ENCODE measurements at regions not wholly inside any gene's neighbourhood (a gene's known extent, or its start where the extent isn't known, plus 50 kb on each side); places are given as distances from the start of the nearest gene placed in this dataset.

DNA sequence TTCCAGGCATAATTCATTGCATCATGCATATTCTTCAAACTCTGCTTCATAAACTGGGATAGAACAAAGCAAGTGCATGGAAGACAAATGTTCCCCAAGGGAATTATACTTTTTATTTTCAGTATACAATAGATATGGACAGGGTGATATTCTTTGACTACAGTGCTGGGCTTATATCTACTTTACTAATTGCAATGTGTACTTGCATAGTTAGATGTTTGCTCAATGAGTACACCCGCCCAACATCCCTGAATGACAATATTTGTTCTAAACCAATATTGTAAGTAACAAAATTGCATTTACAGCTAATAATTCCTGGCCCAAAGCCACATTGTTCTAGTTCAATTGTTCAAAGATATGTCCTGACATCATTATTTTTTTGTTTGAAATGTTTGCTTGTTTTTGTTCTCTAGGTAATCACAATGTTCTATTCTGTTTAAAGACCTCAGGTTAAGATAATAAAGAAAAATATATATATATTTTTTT, 171.4 kb downstream of the PTN start:
- intact Hi-C loops (cut with DNase I): loop anchor here (10.0 kb wide), 1 partner anchor 293 kb away; no protein-coding TSS in a partner anchor
- H3K36me3 ChIP-seq: no peaks in the 10 kb centered on the region
- DNase-seq: no peak
- no peaks in the 10 kb centered on the region for H3K27me3 ChIP-seq
- no peak overlapping the region for H3K27ac ChIP-seq
- WGBS, 2 donors: 95 to 97% methylated on average over 1 of the region's 1 CpG
- no peak overlapping the region for H3K4me3 ChIP-seq (replicated peaks in 1 of 3)
- no peaks in the 10 kb centered on the region for H3K4me1 ChIP-seq
- TF ChIP-seq POLR2A (IDR thresholded peaks at IDR 0.05): no peak
- TF ChIP-seq, protein P1, sequence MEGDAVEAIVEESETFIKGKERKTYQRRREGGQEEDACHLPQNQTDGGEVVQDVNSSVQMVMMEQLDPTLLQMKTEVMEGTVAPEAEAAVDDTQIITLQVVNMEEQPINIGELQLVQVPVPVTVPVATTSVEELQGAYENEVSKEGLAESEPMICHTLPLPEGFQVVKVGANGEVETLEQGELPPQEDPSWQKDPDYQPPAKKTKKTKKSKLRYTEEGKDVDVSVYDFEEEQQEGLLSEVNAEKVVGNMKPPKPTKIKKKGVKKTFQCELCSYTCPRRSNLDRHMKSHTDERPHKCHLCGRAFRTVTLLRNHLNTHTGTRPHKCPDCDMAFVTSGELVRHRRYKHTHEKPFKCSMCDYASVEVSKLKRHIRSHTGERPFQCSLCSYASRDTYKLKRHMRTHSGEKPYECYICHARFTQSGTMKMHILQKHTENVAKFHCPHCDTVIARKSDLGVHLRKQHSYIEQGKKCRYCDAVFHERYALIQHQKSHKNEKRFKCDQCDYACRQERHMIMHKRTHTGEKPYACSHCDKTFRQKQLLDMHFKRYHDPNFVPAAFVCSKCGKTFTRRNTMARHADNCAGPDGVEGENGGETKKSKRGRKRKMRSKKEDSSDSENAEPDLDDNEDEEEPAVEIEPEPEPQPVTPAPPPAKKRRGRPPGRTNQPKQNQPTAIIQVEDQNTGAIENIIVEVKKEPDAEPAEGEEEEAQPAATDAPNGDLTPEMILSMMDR (IDR thresholded peaks at IDR 0.05): no peak
- H3K9me3 ChIP-seq: no peaks in the 10 kb centered on the region

DNA sequence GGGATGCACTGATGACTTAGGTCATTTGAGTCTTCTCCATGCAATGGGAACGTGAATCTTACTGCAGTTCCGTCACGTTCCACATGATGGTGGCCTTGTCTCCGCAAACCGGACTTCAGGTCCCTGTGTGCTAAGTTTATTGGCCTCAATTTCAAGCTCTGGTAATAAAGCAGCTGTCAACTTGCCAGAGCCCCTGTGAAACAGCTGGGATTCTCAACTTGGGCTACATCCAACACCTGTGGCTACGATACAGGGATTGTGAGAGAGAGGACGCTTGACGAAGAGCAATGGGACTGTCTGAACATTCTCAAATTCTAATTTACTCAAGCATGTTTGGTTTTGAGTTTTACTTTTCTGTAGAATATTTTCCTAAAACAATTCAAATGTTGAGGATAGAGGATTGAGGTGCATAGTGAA, 174.2 kb downstream of the PTN start:
- 9 to 20% methylated on average over 8 of the region's 8 CpGs for WGBS, 2 donors
- intact Hi-C loops (cut with DNase I): no loop called here
- no peaks in the 10 kb centered on the region for H3K9me3 ChIP-seq
- DNase-seq: peak; percentile 70 to 74
- H3K4me3 ChIP-seq (replicated peaks in 1 of 3): no peak overlapping the region
- no peak overlapping the region for H3K27ac ChIP-seq
- TF ChIP-seq, protein P1 (IDR thresholded peaks at IDR 0.05): peak in 5 of 6 experiments; percentile 54 to 82 (median 70)
- no peak for TF ChIP-seq POLR2A (IDR thresholded peaks at IDR 0.05)
- H3K4me1 ChIP-seq: no peaks in the 10 kb centered on the region
- no peaks in the 10 kb centered on the region for H3K36me3 ChIP-seq
- no peaks in the 10 kb centered on the region for H3K27me3 ChIP-seq

DNA sequence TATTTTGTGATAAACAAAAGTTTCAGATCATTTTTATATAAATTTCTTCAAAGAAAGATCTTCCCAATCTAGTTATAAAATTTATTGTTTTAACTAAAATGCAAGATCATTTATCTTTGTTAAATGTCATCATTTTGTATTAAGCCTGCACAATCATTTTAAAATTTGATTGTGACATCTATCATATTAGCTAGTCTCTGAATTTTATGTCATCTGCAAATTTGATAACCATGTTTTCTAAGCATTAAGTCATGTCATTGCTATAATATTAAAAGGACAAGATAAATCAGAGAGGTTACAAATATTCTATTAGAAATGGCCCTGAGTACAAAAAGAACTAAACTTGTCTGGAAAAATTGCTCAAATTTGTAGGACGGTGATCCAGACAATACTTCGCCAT, 175.9 kb downstream of the PTN start:
- intact Hi-C loops (cut with DNase I): no loop called here
- Histone ChIP-seq H3K9me3 (no peaks in the 10 kb centered on the region), H3K4me1 (no peaks in the 10 kb centered on the region), H3K27me3 (no peaks in the 10 kb centered on the region), H3K36me3 (no peaks in the 10 kb centered on the region), H3K4me3 (replicated peaks in 1 of 3) (no peak overlapping the region), H3K27ac (no peak overlapping the region)
- DNase-seq: no peak
- TF ChIP-seq, protein P1 (IDR thresholded peaks at IDR 0.05): no peak
- no peak for TF ChIP-seq POLR2A (IDR thresholded peaks at IDR 0.05)
- 93 to 96% methylated on average over 2 of the region's 2 CpGs for WGBS, 2 donors

DNA sequence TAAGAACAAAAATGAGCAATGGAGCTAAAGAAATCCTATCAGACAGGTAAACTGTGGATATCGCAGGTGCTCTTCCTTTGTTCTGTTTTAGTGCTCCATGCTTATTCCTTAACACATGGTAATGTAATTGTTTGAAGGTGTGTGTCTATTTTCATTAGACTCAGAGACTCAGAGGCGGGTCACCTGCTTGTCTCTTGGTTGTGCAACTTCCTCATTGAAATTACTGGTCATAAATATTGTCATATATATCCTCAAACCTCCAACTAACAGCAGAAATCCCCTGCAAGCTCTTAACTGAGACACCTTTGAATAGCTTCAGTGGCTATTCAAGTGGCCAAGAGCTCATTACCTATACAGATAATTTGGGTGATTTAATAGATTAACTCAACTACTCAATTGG, 177.2 kb downstream of the PTN start:
- H3K27ac ChIP-seq: no peak overlapping the region
- intact Hi-C loops (cut with DNase I): no loop called here
- no peaks in the 10 kb centered on the region for H3K36me3 ChIP-seq
- no peaks in the 10 kb centered on the region for H3K9me3 ChIP-seq
- no peaks in the 10 kb centered on the region for H3K4me1 ChIP-seq
- no peaks in the 10 kb centered on the region for H3K27me3 ChIP-seq
- 80 to 84% methylated on average over 2 of the region's 2 CpGs for WGBS, 2 donors
- H3K4me3 ChIP-seq (replicated peaks in 1 of 3): no peak overlapping the region
- TF ChIP-seq, protein P1 (IDR thresholded peaks at IDR 0.05): no peak
- no peak for TF ChIP-seq POLR2A (IDR thresholded peaks at IDR 0.05)
- no peak for DNase-seq

DNA sequence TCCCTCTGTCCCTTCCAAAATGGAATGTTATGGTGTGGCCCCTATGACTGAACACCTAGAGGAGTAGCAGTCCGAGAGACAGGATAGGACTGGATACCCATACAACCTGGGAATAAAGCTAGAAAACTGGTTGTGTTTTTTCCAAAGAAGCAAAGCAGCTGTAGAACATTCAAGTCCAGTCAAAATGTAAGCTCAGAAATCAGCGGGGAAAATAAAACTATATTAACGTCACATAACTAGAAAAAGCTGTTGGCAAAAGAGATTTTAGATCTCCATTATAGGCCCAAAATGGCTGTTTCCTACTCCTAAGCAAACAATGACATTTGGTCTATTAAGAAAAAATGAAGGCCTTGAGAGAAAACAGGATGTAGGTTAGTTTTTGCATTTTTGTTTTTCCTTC, 177.7 kb downstream of the PTN start:
- 85 to 89% methylated on average over 3 of the region's 3 CpGs for WGBS, 2 donors
- intact Hi-C loops (cut with DNase I): no loop called here
- TF ChIP-seq, protein P1 (IDR thresholded peaks at IDR 0.05): no peak
- no peak for TF ChIP-seq POLR2A (IDR thresholded peaks at IDR 0.05)

More for the DNA sequence above, 177.7 kb downstream of the PTN start:
- H3K4me3 ChIP-seq (replicated peaks in 1 of 3): no peak overlapping the region
- H3K27ac ChIP-seq: no peak overlapping the region
- DNase-seq: no peak
- H3K27me3 ChIP-seq: no peaks in the 10 kb centered on the region
- H3K36me3 ChIP-seq: no peaks in the 10 kb centered on the region
- no peaks in the 10 kb centered on the region for H3K4me1 ChIP-seq
- H3K9me3 ChIP-seq: no peaks in the 10 kb centered on the region
